WI38 (cell line): ENCODE measurements at regions not wholly inside any gene's neighbourhood (a gene's known extent, or its start where the extent isn't known, plus 50 kb on each side); places are given as distances from the start of the nearest gene placed in this dataset.

Source experiments
- H3K4me3 ChIP-seq: 2 replicates; pipeline ENCODE4 v1.5.1; 2011; ENCODE audit warnings: low read depth, mild to moderate bottlenecking, control low read depth, low read length
- TF ChIP-seq, protein P1 (sequence below): IDR thresholded peaks from 2 replicates; pipeline ENCODE4 v1.5.1; 2012; ENCODE audit warnings: low read depth, mild to moderate bottlenecking, control low read depth, low read length

DNA sequence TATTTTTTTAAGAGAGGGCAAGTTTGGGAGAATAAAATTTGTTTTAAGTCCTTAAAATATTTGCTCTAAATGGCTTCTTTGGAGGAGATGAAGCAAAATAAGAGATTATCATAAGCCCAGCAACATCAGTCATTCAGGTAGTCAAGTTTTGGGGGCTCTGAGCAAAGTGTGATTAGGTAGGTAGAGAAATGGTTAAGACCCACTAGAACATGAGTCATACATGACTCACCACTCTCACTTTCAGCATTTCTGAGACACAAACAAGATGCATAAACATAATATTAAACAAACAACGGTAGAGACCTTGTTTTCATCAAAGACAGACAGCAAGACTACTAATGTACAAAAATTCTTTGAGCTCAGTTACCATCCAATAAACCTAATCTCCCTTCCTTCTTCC is 272.2 kb downstream of the LMO4 start:
- TF ChIP-seq, protein P1, sequence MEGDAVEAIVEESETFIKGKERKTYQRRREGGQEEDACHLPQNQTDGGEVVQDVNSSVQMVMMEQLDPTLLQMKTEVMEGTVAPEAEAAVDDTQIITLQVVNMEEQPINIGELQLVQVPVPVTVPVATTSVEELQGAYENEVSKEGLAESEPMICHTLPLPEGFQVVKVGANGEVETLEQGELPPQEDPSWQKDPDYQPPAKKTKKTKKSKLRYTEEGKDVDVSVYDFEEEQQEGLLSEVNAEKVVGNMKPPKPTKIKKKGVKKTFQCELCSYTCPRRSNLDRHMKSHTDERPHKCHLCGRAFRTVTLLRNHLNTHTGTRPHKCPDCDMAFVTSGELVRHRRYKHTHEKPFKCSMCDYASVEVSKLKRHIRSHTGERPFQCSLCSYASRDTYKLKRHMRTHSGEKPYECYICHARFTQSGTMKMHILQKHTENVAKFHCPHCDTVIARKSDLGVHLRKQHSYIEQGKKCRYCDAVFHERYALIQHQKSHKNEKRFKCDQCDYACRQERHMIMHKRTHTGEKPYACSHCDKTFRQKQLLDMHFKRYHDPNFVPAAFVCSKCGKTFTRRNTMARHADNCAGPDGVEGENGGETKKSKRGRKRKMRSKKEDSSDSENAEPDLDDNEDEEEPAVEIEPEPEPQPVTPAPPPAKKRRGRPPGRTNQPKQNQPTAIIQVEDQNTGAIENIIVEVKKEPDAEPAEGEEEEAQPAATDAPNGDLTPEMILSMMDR, result no peak

DNA sequence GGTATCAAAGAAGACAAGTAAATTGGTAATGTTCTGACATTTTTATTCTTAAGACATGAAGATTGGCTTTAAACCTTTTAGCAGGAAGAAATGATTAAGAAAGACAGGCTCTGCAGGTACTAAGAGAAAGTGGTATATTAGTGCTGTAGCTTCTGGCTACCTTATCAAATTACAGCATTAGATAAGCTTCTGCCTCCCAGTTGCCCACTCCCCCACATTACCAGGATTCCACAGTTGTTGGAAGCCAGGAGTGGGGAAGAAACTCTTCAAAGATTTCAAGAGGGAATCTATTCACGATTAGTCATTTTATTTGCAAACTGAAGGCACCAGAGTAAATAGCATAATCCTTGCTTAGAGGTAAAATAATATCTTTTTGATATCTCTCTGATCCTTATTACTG is 274.9 kb downstream of the LMO4 start:
- TF ChIP-seq, protein P1, result no peak
- no peak overlapping the region for H3K4me3 ChIP-seq

More for the DNA sequence above, 272.2 kb downstream of the LMO4 start:
- H3K4me3 ChIP-seq, result no peak overlapping the region

DNA sequence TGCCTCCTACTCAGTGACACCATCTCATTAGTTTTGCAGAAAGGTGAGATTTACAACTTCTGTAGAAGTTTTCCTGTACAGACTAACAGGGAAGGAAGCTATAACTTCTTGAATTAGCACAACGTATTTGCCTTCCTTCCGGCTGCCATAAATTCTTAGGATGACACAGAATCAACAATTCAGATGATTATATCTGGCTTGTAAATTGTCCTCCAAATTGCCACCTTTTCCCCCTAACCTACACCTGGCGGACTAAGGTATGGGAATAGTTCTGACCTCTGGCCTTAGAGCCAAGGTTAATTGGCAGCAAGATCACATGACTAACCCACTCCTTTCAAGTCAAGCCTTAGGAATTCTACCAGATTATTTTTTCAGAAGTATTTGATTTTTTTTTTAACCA is 284.3 kb downstream of the LMO4 start:
- TF ChIP-seq, protein P1, result no peak
- H3K4me3 ChIP-seq, result no peak overlapping the region

DNA sequence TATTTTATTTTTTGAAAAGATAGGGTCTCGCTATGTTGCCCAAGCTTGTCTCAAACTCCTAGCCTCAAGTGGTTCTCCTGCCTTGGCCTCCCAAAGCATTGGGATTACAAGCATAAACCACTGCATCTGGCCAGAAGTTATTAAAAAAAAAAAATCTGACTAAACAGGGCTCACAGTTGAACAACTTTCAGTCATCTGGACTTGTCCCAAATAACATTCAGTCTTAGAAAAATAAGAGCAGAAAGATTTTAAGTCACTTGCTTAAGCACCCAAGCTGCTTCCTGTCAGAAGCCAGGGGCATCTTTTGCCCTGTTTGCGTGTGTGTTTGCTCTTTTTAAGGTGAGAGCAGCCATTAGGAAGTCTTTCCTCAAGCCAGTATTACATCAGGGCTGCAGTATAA is 286.8 kb downstream of the LMO4 start:
- TF ChIP-seq, protein P1, result no peak
- H3K4me3 ChIP-seq, result no peak overlapping the region

DNA sequence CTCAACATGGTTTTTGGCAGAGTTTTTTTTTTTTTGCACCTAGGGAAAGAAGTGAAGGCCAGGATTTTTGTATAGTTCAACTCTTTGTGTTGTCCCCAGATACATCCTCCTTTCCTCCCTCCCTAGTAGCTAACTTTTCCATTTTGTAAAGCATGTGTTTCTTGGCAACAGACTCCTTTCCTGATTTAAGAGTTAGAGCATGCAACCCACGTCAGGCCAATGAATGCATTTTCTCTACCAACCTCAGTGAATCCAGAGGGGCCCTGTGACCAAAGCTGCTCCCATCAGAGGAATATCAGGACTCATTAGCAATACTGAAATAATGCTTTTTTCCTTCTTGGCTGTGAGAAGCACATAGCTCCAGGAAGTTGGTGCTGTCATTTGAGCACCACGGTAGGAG is 287.2 kb downstream of the LMO4 start:
- no peak overlapping the region for H3K4me3 ChIP-seq
- TF ChIP-seq, protein P1, result no peak

DNA sequence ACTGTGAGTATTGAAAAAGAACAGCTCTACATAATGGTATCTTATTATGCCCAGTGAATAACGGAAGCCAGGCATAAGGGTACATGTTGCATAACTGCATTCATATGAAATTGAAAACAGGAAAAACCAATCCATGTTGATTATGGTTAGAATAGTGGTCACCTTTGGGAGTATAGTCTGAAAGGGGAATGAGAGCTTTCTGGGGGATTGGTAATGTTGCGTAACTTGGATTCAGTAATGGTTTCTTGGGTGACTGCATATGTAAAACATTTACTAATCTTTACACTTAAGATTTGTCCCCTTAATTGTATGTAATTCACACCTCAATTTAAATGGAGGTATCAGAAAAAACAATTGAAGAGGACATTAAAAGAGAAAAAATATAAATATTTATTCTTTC is 292.1 kb downstream of the LMO4 start:
- TF ChIP-seq, protein P1, result no peak

DNA sequence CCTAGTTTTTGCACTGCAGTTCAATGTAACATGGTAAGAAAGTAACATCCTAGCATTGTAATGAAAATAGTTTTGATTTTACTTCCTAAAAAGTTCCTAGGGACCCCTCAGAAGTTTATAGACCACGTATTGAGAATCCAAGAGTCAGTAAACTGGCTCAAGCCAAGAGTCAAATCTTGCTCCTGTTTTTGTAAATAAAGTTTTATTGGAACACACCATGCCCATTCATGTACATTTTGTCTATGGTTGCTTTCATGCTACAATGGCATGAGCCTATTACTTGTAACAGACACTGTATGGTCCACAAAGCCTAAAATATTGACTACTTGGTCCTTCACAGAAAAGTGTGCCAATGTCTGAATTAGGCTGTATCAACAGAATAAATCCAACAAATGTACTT is 301.0 kb downstream of the LMO4 start:
- TF ChIP-seq, protein P1, result no peak
- H3K4me3 ChIP-seq, result no peak overlapping the region

More for the DNA sequence above, 292.1 kb downstream of the LMO4 start:
- no peak overlapping the region for H3K4me3 ChIP-seq
